ENCODE measurements at regions not wholly inside any gene's neighbourhood (a gene's known extent, or its start where the extent isn't known, plus 50 kb on each side); places are given as distances from the start of the nearest gene placed in this dataset.

DNA sequence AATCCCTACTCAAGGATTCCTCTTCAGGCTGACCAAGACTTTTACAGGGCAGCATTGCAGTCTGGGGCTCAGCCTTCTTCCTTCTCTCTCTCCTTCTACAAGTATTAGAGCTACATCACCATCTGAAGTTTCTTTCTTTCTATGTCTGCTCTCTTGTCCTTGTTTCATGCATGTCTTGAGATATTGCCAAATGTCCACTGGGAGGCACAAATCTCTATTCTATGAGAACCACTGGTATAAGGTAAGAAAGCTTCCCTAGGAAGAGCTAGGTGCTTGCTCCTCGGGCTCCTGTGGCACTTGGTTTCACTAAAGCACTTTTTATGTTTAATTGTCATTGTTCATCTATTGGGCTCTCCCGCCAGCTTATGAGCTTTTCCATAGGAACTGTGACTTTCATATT, 289.2 kb upstream of the PCSK5 start:
- H3K9me3 ChIP-seq (ENCODE audit: control insufficient read depth in 4 of 4, low read length in 3 of 4) = no peaks in the 10 kb centered on the region
- H3K27me3 ChIP-seq (ENCODE audit: control insufficient read depth in 4 of 4, insufficient read depth in 4 of 4, low read length in 3 of 4) = no peaks in the 10 kb centered on the region
- WGBS = 77% methylated on average over 2 of the region's 2 CpGs
- H3K36me3 ChIP-seq (ENCODE audit: control insufficient read depth in 4 of 4, insufficient read depth in 3 of 4, low read depth in 1 of 4, low read length in 3 of 4) = no peaks in the 10 kb centered on the region
- H3K4me1 ChIP-seq (ENCODE audit: control insufficient read depth in 4 of 4, insufficient read depth in 4 of 4, low read length in 3 of 4) = no peaks in the 10 kb centered on the region
- TF ChIP-seq FOXA1 (IDR thresholded peaks at IDR 0.05) (no peak), JUND (IDR thresholded peaks at IDR 0.05) (no peak), HNF4A (conservative IDR thresholded peaks at IDR 0.05) (no peak), NR2F2 (IDR thresholded peaks at IDR 0.05) (no peak), GABPA (IDR thresholded peaks at IDR 0.05 in 1 of 2, conservative IDR thresholded peaks at IDR 0.05 in 1 of 2) (no peak), RAD21 (IDR thresholded peaks at IDR 0.05) (peak in 1 of 2 donors; percentile 34), EGR1 (IDR thresholded peaks at IDR 0.05; ENCODE audit: low read depth in 2 of 2) (no peak)
- TF ChIP-seq, protein P1, sequence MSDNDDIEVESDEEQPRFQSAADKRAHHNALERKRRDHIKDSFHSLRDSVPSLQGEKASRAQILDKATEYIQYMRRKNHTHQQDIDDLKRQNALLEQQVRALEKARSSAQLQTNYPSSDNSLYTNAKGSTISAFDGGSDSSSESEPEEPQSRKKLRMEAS (IDR thresholded peaks at IDR 0.05) = no peak
- TF ChIP-seq, protein P2, sequence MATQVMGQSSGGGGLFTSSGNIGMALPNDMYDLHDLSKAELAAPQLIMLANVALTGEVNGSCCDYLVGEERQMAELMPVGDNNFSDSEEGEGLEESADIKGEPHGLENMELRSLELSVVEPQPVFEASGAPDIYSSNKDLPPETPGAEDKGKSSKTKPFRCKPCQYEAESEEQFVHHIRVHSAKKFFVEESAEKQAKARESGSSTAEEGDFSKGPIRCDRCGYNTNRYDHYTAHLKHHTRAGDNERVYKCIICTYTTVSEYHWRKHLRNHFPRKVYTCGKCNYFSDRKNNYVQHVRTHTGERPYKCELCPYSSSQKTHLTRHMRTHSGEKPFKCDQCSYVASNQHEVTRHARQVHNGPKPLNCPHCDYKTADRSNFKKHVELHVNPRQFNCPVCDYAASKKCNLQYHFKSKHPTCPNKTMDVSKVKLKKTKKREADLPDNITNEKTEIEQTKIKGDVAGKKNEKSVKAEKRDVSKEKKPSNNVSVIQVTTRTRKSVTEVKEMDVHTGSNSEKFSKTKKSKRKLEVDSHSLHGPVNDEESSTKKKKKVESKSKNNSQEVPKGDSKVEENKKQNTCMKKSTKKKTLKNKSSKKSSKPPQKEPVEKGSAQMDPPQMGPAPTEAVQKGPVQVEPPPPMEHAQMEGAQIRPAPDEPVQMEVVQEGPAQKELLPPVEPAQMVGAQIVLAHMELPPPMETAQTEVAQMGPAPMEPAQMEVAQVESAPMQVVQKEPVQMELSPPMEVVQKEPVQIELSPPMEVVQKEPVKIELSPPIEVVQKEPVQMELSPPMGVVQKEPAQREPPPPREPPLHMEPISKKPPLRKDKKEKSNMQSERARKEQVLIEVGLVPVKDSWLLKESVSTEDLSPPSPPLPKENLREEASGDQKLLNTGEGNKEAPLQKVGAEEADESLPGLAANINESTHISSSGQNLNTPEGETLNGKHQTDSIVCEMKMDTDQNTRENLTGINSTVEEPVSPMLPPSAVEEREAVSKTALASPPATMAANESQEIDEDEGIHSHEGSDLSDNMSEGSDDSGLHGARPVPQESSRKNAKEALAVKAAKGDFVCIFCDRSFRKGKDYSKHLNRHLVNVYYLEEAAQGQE (IDR thresholded peaks at IDR 0.05) = no peak
- no peak overlapping the region for H3K27ac ChIP-seq (ENCODE audit: low read depth in 1 of 2, low read length in 2 of 2)
- H3K9ac ChIP-seq (ENCODE audit: low read depth in 1 of 2, low read length in 2 of 2) = no peak overlapping the region
- H3K4me3 ChIP-seq (ENCODE audit: low read depth in 1 of 3, low read length in 3 of 3) = no peak overlapping the region
- no peak for DNase-seq (ENCODE audit: low spot score)

DNA sequence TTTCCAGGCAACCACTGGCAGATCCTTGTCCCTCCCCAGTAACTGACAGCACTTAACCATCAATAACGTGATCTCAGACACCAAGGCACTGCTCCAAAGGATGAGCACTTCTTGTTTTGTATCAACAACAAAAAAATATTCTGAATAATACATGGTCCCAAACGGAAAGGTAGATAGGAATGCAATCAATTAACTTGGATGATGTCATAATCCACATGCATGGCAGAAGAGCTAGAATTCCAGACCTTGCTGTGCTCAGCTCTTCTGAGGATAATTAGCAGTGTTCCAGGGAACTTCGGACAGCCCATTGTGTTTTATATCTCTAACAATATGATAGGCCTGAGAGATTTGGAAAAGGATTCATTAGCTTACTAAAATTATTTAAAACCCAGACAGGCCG, 288.4 kb upstream of the PCSK5 start:
- Histone ChIP-seq H3K27me3 (ENCODE audit: control insufficient read depth in 4 of 4, insufficient read depth in 4 of 4, low read length in 3 of 4) (no peaks in the 10 kb centered on the region), H3K4me3 (ENCODE audit: low read depth in 1 of 3, low read length in 3 of 3) (no peak overlapping the region), H3K36me3 (ENCODE audit: control insufficient read depth in 4 of 4, insufficient read depth in 3 of 4, low read depth in 1 of 4, low read length in 3 of 4) (no peaks in the 10 kb centered on the region), H3K4me1 (ENCODE audit: control insufficient read depth in 4 of 4, insufficient read depth in 4 of 4, low read length in 3 of 4) (no peaks in the 10 kb centered on the region), H3K9me3 (ENCODE audit: control insufficient read depth in 4 of 4, low read length in 3 of 4) (no peaks in the 10 kb centered on the region), H3K27ac (ENCODE audit: low read depth in 1 of 2, low read length in 2 of 2) (no peak overlapping the region), H3K9ac (ENCODE audit: low read depth in 1 of 2, low read length in 2 of 2) (no peak overlapping the region)
- no peak for DNase-seq (ENCODE audit: low spot score)
- WGBS = 82% methylated on average over 4 of the region's 4 CpGs
- TF ChIP-seq FOXA2 (IDR thresholded peaks at IDR 0.05) = no peak
- TF ChIP-seq RAD21 (IDR thresholded peaks at IDR 0.05) = no peak
- no peak for TF ChIP-seq JUND (IDR thresholded peaks at IDR 0.05)
- TF ChIP-seq NR2F2 (IDR thresholded peaks at IDR 0.05) = no peak
- TF ChIP-seq EGR1 (IDR thresholded peaks at IDR 0.05; ENCODE audit: low read depth in 2 of 2) = no peak
- TF ChIP-seq HNF4G (IDR thresholded peaks at IDR 0.05) = no peak
- no peak for TF ChIP-seq GABPA (IDR thresholded peaks at IDR 0.05 in 1 of 2, conservative IDR thresholded peaks at IDR 0.05 in 1 of 2)
- no peak for TF ChIP-seq TAF1 (conservative IDR thresholded peaks at IDR 0.05)
- TF ChIP-seq SP1 (IDR thresholded peaks at IDR 0.05) = no peak
- TF ChIP-seq, protein P2 (IDR thresholded peaks at IDR 0.05) = no peak
- TF ChIP-seq FOXA1 (IDR thresholded peaks at IDR 0.05) = no peak

All from liver (tissue), 7 donors.